HG02759 (cell line): ENCODE measurements at regions not wholly inside any gene's neighbourhood (a gene's known extent, or its start where the extent isn't known, plus 50 kb on each side); places are given as distances from the start of the nearest gene placed in this dataset.

Source experiments
- ATAC-seq: cut with Tn5 transposase; IDR thresholded peaks from one replicate; pipeline ENCODE4 v1.9.1; 2021; ENCODE audit warnings: mild to moderate bottlenecking, moderate library complexity; ENCODE audit not compliant: unreplicated experiment

DNA sequence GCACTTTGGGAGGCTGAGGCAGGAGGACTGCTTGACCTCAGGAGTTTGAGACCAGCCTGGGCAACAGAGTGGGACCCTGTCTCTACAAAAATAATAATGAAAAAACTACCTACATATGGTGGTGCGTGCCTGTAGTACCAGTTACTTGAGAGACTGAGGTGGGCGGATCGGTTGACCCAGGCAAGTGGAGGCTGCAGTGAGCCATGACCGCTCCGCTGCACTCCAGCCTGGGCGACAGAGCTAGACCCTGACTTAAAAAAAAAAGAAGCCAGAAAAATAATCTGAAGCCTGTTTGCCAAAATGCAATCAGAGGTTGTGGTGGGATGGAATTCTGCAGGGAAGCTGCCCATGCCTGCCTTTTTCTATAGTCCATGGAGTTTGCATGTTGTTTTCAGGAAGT, 50.4 kb upstream of the GGTA1 start:
- no peak for ATAC-seq

DNA sequence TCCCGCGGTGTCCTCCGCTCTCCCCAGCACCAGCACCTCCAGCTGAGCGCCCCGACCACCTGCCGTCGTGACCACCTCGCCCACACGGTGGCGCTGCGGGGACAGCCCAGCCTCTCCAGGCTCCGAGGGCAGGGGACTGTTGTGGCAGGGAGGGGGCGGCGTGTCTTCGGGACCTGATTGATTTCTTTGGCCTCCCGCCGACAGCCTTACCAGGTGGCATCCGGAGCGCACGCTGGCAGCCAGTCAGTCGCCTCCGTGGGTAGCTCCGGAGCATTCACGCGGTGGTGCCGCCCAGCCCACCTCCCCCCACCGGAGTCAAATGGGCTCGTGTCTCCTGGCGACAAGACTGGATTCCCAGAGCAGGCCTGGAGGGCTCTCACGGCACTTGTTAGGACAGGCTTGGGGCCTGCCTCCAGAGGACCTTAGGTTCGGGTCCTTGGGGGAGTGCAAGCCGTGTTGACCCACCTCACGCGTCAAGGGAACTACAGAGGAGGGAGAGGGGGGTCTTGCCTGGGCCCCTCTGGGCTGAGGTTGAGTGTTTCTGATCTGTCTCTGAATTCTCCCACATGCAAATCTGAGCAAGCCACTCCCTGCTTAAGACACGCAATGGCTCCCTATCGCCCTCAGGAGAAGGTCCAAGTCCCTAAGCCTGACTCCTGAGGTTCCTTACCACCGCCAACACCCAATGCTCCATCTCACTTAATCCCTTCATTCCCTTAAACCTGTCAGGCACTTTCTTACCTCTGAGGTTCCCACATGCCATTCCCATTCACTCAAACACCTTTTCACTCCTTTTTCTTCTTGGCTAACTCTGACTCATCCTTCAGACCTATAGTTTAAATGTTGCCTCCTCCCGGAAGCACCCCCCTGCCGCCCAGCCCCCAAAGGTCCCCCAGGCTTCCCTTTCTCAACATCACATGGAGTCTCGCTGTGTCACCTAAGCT, 51.2 kb upstream of the GGTA1 start:
- ATAC-seq: peak; percentile 61

DNA sequence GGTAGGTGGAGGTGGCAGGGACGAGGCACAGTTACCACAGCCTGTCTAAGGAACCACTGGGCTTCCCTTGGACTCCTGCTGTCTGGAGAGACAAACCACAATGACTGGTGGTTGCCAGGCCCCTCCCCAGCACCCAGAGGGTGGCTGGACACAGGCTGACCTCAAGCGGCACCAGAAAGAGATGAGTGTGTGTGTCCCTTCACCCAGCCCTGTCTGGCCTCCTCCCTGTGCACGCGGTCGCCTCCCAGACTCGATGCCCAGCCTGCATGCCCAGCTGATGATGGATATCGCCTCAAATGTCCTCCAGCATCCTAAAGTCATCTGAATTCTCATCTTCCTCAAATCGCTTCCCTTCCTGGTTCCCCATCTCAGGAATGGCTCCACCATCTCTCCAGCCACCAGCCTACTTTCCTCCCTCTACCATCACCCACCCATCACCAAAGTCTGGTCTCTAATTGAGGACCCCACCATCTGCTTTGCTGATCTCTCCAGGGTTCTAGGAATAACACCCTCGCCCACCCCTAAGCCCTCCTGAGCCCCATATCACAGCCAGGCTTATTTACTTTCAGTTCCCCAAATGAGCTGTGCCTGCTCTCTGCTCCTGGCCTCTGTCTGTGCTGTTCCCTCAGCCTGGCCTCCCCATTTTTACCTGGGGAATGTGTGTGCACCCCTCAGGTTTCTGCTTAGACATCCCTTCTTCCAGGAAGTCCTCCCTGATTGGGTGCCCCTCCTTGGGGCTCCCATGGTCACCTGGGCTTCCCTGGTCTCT, 52.5 kb upstream of the GGTA1 start:
- no peak for ATAC-seq

DNA sequence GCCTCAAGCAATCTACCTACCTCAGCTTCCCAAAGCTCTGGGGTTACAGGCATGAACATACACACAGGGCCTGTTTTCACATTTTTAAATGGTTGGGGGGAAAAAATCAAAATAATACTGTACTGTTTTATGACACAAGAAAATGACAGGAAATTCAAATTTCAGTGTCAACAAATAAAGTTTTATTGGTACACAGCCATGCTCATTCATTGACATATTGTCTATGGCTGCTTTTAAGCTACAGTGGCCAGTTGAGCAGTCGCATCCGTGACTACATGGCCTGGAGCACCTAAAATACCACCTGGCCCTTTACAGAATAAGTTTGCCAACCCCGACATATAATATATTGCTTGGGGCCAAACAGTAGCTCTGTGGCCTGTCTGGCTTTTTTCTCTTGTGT, 56.4 kb upstream of the GGTA1 start:
- ATAC-seq: no peak

DNA sequence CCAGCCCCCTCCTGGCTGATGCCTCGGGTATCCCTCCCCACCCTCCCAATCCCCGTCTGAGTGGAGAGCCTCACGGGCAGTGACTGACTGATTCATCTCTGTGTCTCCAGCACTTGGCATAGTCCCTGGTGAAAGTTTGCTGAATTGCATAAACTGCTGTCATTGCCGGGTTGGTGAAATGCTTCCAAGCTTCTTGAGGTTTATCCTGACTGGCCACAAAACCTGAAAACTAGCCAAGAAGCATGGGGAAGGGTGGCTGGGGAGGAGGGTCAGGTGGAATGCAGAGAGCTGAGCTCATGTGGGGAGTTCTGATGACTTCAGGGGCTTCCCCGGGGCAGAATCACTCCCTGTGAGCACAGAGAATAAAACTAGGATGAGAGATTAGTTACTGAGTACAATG, 56.9 kb upstream of the GGTA1 start:
- ATAC-seq: no peak

DNA sequence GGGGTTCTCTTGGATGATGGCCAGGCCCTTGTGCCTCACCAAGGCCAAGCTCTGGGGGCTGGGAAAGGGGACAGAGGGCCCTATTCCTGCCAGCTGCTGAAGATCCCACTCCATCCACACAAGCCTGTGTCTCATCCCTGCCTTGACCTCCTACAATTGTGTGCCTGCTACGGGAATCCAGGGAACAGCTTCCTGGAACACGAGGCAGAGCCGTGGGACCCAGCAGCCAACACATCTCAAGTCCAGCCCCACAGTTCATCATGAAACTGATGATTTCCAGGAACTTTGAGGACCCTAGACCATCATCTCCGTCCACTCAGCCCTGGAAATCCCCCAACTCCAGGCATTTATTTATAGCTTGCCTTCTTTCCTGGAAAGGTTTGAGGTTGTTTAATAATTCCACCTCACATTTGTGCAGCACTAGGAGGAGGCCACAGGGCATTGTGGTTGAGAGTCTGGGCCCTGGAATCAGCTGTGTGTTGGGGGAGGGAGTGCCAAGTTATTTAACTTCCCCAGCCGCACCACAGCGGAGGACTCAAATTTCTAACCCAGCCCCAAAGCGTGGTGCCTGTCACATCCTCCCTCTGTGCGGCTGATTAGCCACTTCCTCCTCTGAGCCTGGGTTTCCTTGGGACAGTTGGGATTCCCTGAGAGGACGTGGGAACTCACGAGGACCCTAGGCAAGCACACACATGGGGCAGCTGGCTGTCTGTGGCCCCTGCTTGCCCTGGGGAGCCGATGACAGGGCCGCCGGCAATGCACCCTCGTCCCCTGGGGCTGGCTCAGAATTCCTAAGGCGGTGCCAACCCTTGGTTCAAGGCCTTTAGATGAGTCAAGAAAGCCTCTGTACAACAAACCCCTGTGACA, 58.2 kb upstream of the GGTA1 start:
- no peak for ATAC-seq

DNA sequence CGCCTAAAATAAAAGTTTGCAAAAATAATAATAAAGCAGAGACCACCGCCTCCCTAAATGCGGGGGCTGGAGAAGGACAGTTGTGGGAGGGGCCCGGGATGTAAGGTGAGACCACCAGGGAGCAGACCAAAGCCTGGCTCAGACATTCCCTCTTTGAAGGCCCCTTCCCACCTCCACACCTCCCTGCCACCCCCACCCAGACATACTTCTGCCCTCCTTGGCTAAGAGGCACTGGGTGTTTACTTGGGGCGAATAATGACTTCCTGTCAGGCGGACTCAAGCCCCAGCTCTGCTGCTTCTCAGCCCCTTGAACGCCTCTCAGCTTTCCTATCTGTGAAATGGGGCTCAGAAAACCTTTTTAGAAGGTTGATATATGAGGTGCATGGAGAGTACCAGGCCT, 58.8 kb upstream of the GGTA1 start:
- ATAC-seq: no peak

DNA sequence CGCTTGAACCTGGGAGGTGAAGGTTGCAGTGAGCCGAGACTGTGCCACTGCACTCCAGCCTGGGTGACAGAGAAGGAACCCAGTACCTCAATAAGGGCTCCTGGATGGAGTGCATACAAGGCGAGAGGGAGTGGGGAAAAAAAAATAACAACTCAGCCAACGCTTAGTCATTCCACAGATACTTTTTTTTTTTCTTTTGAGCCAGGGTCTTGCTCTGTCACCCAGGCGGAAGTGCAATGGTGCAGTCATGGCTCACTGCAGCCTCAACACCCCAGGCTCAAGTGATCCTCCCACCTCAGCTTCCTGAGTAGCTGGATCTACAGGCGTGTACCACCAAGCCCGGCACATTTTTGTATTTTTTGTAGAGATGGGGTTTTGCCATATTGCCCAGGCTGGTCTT, 59.5 kb upstream of the GGTA1 start:
- peak; percentile 66 for ATAC-seq

DNA sequence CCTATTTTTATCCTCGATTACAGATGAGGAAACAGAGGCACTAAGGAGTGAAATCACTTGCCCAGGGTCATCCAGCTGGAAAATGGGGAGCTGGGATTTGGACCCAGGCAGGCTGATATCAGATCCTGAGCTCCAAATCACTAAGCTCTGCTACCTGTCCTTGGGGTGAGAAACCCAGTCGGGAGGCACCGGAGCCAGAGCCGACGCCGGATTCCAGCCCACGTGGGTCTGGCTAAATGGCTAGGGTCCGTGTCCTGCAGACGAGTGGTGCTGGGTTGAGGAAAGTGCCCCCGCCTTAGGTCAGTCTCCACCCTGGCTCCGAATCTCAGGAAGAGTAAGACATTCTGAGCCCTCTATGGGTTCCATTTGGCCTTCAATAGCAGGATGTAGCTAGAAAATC, 61.3 kb upstream of the GGTA1 start:
- ATAC-seq: no peak

DNA sequence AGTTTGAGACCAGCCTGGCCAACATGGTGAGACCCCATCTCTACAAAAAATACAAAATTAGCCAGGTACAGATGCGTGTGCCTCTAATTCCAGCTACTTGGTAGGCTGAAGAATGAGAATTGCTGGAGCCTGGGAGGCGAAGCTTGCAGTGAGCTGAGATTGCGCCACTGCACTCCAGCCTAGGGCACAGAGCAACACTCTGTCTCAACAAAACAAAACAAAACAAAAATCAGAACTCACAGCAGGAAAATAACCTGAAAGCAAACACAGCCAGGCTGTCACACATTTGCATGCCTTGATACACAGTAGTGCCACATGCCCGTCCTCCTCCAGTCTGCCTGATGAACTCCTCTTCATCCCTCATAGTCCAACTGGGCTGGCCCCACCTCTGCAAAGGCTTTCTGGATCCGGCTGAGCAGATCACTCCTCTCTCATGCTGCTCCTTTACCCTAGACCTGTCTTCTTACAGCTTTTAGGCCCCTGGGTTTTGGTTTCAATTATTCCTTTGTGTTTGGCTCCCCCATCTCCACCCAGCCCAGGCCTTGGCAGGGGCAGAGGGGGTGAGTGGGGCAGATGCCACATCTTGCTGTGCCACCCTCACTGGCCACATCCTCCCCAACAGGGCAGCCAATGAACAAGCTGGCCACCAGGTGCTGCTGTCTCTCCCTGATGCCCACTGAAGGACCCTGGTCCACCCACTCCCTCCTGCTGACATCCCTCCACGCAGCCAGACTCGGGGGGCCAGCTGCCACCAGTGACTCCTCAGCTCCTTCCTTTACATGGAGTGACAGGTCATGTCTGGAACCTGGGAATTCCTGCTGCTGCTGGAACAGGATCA, 62.0 kb upstream of the GGTA1 start:
- ATAC-seq: no peak

DNA sequence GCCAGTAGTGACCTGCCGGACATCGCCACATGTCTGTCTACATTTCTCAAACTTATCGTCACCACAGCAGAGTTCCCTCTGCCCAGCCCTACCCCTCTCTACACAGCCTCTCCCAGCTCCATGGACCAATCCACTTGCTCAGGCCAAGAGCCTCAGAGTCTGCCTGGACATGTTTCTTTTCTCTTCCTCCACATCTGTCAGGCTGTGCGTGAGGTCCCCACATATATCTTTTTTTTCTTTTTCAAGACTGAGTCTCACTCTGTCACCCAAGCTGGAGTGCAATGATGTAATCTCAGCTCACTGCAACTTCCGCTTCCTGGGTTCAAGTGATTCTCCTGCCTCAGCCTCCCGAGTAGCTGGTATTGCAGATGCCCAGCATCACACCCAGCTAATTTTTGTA, 62.7 kb upstream of the GGTA1 start:
- ATAC-seq: no peak

DNA sequence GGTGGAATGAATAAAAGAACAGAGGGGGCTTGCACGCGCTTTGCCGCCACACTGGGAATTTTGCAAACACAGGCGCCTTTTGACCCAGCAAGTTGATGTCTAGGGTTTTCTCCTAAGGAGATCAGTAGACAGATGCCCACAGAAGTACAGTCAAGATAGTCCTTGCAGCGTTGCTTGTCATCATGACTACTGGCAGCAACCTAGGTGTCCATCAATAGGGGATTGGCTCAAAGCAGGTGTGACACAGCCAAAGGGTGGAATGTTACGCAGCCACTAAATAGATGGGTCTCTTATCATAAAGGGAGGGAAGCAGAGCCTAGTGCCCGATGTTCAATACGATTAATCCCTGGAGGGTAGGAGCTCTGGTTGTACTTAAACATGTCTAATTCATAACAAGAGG, 63.8 kb upstream of the GGTA1 start:
- ATAC-seq: no peak

DNA sequence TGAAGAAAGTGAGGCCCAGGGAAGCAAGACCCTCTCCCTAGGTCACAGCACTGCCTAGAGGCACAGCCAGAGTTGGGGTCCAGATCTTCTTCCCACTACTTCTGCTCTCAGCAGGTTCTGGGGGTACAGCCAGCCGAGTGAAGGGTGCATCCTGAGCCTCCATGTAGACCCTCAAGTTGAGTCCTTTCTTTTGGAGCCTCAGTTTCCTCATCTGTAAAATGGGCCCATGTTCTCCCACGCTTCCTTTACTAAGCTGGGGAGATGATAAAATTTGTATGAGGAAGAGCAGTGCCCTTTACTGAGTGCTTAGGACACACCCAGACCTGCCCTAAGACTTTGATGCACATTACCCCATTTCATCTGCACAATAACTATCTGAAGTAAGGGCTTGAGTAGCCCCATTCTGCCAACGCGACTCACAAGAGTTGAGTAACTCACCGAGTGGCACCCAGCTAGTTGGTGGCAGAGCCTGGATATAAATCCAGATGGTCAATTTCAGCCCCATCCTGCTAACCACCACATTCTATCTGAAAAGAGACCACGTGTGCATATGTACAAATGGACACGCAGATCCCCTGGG, 64.3 kb upstream of the GGTA1 start:
- no peak for ATAC-seq

DNA sequence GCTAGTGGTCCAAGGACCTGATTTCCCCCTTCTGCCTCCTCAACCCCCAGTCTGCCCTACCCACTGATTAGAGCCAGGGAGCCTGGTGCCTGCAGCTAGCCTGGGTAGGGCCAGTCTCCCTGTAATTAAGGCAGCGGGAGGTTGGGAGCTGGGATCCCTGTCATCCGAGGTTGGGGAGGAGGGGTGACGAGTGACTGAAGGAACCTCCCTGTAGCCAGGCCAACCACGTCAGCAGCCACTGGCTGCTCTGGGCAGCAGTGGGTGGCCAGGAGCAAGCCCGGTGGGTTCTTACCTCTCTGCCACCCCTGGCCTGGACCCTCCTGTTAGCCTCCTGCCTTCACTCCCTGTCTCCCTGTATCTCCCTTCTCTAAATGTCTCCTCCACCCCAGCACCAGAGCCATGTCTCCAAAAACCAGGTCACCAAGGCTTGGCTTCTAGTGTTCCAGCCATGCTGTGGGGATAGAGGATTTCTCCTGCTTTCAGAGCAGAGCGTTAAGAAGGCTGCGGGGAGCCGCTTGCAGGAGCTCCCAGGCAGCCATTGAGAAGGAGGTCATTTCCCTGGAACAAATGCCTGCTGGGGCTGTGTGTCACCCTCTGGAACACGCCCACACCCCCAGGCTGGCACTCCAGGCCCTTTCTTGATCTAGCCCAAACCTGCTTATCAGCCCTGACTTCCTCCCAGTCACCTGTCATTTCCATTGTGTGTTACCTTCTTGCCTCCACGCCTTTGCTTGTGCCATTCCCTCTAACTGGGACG, 65.0 kb upstream of the GGTA1 start:
- no peak for ATAC-seq

DNA sequence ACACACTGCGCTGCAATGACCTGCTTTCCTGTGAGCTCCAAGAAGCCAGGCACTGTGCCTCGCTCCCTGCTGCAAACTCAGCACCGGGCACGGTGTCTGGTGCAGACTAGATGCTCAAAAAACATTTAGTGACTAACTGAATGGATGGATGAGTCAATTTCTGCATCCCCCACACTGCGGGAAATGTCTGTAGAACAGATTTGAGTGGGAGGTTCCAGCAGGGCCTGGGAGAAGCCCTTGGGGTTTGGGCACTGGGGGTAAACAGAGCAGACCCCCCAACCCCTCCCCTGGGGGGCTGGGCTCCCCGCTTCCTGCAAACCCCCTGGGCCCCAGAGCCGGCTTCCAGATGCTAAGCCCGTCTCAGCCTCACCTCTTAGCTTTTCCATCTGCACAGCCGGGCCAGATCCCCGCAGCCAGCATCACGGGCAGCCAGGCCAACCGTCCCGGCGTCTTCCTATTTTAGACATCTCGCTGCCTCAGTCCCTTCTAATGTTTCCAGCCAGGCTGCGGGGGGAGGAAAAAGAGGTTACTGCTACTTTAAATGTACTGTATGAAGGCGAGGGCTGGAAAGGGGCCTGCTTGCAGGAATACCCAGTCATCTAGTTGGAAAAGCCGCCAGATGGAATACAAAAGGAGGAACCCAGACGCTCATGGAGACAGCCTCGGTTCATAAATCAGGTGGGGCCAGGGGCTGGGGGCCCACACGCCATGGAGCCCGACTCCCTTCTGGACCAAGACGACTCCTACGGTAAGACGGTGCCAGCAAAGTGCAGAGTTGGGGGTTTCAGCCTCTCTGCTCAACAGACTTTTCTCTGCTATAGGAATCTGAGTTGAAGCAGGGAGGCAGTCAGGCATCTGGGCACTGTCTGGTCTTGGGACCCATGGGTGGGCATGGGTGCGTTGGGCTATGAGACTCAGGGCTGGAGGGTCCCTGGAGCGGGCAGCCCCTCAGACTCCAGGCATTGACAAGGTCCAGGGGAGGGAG, 67.1 kb upstream of the GGTA1 start:
- ATAC-seq: no peak

DNA sequence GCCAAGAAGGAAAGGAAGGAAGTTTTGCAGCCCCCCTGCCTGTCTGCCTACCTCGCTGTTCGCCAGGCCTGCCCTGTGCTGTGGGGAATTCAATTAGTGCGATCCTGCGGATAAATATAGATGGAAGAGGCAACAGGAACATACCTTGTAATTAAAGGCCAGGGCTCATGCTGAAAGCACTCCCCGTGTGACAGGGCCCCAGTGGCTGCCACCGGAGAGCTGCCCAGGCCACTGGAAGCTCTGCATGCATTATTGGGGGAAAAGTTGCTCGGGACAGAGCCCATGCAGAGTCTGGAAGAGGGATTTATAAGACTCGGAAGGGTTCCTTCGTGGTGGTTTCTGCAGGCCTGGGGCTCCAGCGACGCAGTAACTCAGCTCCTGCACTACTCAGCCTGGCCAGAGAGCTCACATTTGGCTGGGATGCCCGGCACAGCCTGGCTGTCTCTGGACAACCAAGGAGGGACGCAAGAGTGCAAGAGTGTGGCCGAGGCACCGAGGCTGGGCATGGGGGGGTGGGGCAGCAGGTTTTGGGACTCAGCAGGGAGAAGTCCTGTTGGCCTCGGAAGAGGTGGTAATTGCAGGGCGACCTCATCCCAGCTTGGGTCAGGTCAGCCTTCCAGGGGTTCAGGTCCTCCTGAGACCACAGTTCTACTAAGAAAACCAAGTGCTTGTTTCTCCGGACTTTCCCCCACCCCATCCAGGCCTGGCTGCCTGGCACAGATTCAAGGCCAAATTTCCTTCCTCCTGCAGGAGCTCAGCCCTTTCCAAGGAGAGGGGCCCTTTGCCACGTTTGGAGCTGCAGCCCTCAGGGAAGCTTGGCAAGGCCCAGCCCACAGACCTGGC, 68.1 kb upstream of the GGTA1 start:
- no peak for ATAC-seq
